Cerebellar cortex (tissue), 1 donor: ENCODE measurements at regions not wholly inside any gene's neighbourhood (a gene's known extent, or its start where the extent isn't known, plus 50 kb on each side); places are given as distances from the start of the nearest gene placed in this dataset.

Source experiments
- DNase-seq: peaks from one replicate; pipeline ENCODE4 v3.0.0-alpha.2; 2015; ENCODE audit warnings: low spot score

GRCh38 chr22:49548356-49549202 lies 279.1 kb downstream of the BRD1 start:
- no peak for DNase-seq

- DNase-seq: no peak
These were observed 279.9 kb downstream of the BRD1 start for GRCh38 chr22:49547751-49548239.

DNA sequence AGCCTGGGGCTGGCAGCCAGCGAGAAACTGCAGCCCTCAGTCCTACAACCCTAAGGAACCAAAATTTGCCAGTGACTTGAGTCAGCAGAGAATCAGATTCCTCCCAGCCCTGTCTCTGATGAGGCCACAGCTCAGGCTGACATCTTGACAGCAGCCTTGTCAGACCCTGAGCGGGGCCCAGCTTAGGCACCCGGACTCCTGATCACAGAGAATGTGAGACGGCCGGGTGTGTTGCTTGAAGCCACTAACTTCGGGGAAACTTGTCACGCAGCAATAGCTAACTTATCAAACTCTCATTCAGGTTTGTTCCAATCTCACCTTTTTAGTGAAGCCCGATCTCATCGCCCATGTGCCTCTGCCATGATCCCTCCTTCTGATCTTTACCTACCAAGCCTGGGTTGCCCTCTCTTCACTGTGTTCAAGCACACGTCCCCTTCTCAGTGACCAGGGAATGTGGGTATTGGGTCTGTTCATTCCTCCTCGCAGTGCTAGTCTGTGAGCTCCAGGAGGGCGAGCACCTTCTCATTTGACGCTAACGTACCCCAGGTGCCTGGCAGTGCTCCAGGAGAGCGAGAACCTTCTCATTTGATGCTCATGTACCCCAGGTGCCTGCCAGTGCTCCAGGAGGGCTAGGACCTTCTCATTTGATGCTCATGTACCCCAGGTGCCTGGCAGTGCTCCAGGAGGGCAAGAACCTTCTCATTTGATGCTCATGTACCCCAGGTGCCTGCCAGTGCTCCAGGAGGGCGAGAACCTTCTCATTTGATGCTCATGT lies 280.7 kb downstream of the BRD1 start:
- no peak for DNase-seq

DNA sequence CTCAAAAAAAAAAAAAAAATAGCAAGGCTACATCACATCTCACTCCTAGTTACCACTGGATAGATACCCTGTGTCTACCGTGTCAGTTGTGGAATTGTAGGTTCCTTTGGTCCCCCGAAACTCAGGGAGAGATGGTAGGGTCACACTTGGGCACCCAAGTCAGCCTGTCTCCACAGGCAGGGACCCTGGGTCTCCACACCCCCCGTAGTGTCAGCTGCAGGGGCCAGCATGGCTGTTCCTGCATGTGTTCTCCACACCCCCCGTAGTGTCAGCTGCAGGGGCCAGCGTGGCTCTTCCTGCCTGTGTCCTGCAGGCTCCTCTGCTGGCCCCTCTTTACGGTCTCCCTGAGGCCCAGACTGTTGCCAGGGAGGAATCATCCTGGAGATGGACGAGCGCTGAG lies 282.1 kb downstream of the BRD1 start:
- no peak for DNase-seq

DNA sequence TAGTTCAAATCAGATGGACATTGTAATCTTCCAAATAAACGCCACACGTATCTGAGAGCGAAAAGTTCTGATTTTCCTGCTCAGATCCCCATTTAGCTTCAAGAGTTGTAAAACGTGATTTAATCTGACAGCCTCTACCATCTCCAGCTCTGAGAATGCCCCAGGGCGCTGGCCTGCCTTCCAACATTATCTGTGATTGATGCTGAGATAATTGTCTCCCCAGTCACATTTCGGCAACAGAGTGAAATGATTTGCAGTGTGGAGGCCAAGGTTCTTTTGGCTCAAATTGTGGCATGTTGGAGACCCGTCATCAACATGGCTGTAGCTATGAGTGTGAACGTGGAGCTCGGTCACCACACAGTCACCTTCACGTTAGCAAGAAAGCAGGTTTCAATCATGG lies 283.4 kb downstream of the BRD1 start:
- peak; percentile 41 for DNase-seq

DNA sequence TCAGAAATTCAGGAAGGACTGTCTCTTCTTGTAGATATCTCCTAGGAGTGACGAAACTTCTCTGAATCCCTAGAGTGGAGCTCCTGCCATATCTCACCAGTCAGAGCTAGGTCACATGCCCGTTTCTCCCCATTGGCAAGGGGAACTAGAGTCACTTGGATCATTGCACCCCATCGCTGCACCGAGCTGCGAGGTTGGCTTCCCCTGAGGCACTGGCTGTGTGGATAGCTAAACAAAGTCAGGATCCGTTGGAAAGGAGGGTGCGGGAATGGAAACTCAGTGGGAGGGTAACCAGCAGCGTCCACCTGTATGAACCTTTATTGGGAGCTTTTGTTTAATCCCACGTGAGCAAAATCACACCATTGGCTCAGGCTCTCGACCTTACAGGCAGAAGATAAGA lies 283.8 kb downstream of the BRD1 start:
- DNase-seq: no peak

GRCh38 chr22:49541693-49542230 lies 285.9 kb downstream of the BRD1 start:
- no peak for DNase-seq

DNA sequence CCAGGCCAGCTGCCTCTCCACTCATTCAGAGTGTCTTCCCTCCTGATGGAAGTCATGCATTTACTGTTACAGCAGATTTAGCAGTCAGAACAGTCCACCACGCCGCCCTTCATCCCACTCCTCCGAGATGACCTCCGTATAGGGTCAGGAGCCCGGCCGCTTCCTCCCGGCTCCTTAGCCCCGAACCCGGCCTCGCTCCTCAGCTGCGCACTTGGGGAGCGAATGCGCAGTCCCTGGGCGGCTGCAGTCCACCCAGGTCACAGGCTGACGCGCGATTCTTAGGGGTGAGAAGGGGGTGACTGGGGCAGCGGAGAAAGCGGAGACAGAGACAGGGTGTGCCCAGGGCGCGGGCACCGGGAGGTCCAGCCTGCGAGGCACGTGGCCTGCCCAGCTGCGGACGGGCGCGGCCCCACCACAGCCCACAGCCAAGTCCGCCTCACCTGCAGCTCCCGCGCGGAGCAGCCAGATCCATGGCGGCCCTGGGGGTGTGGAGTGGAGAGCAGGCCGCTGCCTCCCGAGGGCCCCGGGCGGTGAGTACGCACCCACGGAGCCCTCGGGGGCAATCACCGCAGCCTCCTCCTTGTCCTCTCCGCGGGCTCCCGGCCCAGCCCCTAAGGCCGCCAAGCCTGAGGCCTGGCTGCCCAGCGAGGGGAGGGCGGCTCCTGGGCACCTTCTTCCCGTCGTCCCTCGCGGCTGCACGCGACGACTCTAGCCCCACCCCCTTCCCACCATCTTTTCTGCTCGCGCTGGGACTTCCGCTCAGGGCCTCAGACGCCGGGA lies 286.6 kb downstream of the BRD1 start:
- no peak for DNase-seq

DNA sequence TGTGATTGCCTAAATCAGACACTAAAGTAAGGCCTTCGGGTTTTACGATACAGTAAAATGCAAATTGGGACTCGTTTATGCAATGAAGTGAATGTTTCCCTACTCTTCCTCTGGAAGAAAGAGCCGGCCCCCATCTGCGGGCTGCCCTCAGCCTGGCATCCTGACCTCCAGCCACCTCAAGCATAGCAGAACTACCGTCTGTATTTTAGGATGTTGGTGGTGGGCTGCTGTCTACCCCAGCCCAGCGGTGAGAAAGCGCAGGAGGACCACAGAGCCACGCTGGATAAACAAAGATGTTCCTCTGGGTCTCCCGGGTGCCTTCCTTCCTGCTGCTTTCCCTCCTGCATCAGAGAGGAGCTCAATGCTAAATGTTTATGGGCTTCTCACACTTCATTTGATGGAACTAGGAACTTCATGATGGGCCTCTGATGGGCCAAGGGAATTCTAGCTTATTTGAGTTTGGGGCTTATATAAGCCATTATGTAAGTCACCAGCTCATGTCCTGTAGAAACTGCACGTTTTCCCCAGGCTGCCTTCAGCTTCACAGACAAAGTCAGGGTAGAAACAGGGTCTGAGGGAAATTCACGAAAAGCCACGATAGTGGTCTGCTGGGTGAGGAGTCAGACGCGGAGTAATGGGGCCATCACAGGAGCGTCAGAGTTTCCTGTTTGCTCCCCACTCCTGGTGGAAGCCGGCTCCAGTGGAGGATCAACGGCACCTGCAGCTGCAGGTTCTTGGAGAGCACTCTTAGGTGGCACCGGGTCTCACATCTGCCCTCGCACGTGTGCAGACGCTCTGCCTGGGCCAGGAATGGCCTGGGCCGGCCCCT lies 287.4 kb downstream of the BRD1 start:
- no peak for DNase-seq

GRCh38 chr22:49538006-49538405 lies 289.7 kb downstream of the BRD1 start:
- DNase-seq: no peak

DNA sequence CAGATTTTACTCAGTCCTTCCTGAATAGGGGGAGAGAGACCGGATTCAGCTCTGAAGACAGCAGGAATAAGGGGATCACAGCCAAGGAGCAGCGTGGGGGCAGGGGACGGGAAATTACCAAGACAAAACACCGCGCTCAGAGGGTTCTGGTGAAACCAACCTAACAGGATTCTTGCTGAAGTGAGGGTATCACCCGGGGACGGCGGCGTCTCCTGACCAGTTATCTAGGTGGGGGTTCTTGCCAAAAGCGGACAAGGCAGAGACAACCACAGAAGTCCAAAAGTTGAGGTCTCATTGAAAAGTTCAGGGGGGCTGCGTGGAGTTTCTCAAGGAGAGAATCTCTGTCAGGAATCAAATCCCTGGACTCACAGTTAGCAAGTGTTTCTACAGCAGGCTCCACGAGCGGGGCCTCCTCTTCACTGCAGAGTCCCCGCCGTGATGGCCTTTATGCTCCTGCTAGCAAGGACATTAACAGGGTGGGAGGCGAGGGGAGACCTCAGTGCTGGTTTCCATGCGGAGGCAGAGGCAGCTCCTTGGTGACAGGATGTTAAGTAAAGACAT lies 291.0 kb downstream of the BRD1 start:
- DNase-seq: no peak

DNA sequence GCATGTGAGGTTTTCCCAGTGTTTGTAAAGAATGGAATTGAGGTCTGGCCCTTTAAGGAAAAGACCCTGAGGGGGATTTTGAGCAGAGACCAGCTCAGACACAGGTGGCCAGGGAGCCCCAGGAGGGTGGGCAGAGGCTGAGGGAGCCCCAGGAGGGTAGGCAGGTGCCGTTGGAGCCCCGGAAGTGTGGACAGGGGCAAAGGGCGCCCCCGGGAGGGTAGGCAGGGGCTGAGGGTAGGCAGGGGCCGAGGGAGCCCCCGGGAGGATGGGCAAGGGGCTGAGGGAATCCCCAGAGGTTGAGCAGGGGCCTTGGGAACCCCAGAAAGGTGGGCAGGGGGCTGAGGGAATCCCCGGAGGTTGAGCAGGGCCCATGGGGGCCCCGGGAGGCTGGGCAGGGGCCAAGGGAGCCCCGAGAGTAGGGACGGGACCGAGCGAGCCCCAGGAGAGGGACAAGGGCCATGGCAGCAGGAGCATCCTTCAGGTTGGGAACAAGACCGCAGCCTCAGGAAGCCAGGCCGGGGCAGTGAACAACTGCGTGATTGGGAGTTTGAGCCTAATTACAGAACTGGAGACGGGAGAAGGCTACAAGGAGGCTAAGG lies 292.0 kb downstream of the BRD1 start:
- no peak for DNase-seq

GRCh38 chr22:49535126-49535525 lies 292.5 kb downstream of the BRD1 start:
- DNase-seq: no peak

DNA sequence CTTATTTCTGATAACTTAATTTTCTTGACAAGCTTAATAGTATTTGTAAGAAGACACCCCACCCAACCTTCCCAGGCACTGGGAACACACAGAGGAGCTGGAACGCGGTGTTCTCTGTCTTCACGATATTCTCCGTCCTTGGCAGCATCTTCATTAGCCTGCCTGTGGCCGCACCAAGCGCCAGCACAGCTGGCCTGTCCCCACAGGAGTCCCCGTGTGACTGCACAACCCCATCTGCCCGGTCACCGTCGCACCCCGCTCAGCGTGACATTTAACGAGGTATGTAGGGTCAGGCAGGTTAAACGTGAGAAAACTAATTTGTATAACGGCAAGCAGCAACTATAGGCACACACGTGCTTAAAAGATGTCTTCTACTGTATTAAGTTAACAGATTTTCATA lies 293.3 kb downstream of the BRD1 start:
- DNase-seq: no peak

- DNase-seq: no peak
These were observed 293.8 kb downstream of the BRD1 start for GRCh38 chr22:49533886-49534285.

DNA sequence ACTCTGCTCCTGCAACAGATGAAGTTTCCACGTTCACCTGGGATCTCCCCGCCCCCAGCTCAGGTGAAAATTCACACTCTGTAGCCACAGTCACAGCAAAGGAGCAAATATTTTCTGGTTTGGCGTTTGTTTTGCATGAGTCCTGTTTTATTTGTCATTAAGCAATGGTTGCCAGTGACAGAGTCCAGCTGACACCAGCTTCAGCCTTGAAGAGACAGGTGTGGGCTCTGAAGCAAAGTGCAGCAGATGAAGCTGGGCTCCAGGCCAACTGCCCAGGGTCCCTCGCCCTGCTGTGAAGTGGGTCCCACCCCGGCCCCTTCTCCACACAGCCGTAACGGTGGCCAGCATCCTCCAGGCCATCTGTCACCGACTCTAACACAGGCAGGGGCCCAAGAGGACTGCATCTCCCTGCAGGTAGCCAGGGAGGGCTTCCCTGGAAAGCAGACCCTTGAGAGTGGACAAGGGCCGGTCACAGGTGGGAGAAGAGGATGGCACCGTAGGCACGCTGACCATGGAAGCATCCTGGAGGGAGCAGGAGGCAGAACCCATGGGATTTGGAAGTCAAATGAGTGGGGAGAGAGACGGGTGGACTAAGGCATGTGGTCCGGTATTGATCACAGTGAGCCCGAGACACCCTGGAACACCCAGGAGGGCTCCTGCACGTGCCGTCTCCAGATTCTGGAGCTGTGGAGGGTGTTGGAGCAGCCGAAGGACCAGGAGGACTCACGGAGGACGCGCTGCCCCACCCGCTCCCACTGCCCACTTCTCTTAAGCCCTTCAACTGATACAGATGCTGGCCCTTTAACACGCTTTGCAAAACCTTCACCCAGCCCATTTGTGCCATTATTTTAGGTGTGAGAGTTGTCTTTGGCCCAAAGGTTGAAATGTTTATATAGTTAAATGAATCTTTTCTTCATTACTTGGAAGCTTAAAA lies 294.5 kb downstream of the BRD1 start:
- no peak for DNase-seq

DNA sequence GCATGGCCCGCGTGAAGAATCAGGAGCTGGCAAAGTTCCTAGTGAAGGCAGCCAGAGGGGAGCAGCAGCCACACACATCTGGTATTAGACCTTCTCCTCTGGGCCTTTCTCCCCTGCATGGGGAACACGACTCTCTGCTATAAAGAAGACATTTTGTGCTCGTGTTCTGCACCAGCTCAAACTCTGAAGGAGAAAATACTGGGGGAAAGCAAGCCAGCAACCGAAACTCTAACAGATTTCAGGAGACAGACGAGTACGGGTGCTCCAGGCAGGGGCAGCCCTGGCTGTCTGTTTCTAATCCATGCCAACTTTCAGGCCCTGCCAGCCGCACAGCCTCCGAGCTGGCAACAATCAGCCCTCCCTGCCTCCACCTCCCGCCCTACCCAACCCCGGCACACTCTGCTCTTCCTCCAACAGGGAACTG lies 296.3 kb downstream of the BRD1 start:
- DNase-seq: peak; percentile 73

DNA sequence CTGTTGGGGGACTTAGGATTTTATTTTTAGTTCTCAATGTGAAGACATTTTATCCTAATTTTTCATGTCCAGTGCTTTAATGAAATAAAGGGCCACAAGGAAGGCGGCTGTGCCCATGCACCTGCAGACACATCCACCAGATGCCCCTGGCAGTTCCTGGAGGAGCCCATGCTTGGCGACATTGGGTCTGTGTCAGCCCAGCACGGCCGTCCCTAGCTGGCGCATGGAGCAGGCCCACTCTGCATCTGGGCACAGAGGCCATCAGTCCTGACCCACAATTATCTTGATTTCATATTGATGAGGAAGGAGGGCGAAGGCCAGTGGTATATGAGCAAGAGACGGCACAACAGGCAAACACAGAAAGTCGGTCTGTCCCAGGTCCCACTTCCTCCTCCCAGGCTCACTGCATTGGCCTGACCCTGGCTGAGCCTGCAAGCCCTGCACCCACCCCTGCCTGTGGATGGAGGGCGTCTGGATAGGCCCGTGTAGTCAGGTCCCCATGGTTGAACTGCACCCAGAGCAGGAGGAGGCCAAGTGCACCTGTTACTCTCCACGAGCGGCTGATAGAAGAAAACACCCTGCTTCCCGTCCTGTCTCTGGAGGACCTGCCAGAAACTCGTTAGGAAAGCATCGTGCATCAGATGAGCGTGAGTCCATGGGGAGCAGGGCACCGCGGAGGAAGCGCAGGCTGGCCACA lies 296.9 kb downstream of the BRD1 start:
- no peak for DNase-seq

GRCh38 chr22:49528420-49528720 lies 299.3 kb downstream of the BRD1 start:
- no peak for DNase-seq
